SK-N-SH treated with all-trans-retinoic acid at 6 μM for 48 hours (cell line): ENCODE measurements at regions not wholly inside any gene's neighbourhood (a gene's known extent, or its start where the extent isn't known, plus 50 kb on each side); places are given as distances from the start of the nearest gene placed in this dataset.

Source experiments
- ATAC-seq: fragments of 200-7000 bp; cut with Tn5 transposase; 3 replicates; pipeline ENCODE4 v1.9.1; 2020; ENCODE audit warnings: mild to moderate bottlenecking, moderate library complexity
- ARNTL ChIP-seq: fragments of 450-650 bp; formaldehyde crosslinking; IDR thresholded peaks from 2 replicates; pipeline ENCODE4 v1.5.0; 2020; ENCODE audit warnings: low read depth, mild to moderate bottlenecking, moderate library complexity, borderline replicate concordance
- CREB5 ChIP-seq: fragments of 250-450 bp; sonication (Bioruptor Pico); IDR thresholded peaks from 2 replicates; pipeline ENCODE4 v1.5.1; 2020; ENCODE audit warnings: low read depth, mild to moderate bottlenecking, moderate library complexity
- CSDC2 ChIP-seq: fragments of 250-450 bp; sonication (Bioruptor Pico); IDR thresholded peaks from 2 replicates; pipeline ENCODE4 v1.5.0; 2020; ENCODE audit warnings: mild to moderate bottlenecking, moderate library complexity
- CSRNP3 ChIP-seq: fragments of 250-450 bp; sonication (Bioruptor Pico); IDR thresholded peaks from 2 replicates; pipeline ENCODE4 v1.5.1; 2021; ENCODE audit warnings: mild to moderate bottlenecking, moderate library complexity
- ESRRG ChIP-seq: fragments of 250-450 bp; sonication (Bioruptor Pico); IDR thresholded peaks from 2 replicates; pipeline ENCODE4 v1.6.1; 2021; ENCODE audit warnings: mild to moderate bottlenecking
- GLIS3 ChIP-seq: fragments of 250-450 bp; sonication (Bioruptor Pico); IDR thresholded peaks from 2 replicates; pipeline ENCODE4 v1.5.0; 2020; ENCODE audit warnings: mild to moderate bottlenecking, moderate library complexity
- ISL1 ChIP-seq: fragments of 250-450 bp; sonication (Bioruptor Pico); IDR thresholded peaks from 2 replicates; pipeline ENCODE4 v2.1.2; 2022; ENCODE audit warnings: mild to moderate bottlenecking, moderate library complexity
- OSR1 ChIP-seq: fragments of 250-450 bp; sonication (Bioruptor Pico); IDR thresholded peaks from 2 replicates; pipeline ENCODE4 v1.8.0; 2022; ENCODE audit warnings: moderate library complexity, mild to moderate bottlenecking, inconsistent platforms
- PATZ1 ChIP-seq: fragments of 250-450 bp; sonication (Bioruptor Pico); IDR thresholded peaks from 2 replicates; pipeline ENCODE4 v1.8.0; 2020; ENCODE audit warnings: mild to moderate bottlenecking, moderate library complexity, borderline replicate concordance
- POU6F1 ChIP-seq: fragments of 250-450 bp; sonication (Bioruptor Pico); IDR thresholded peaks from 2 replicates; pipeline ENCODE4 v1.8.0; 2021; ENCODE audit warnings: low read depth, mild to moderate bottlenecking, moderate library complexity, borderline replicate concordance
- PPARA ChIP-seq: fragments of 250-450 bp; sonication (Bioruptor Pico); IDR thresholded peaks from 2 replicates; pipeline ENCODE4 v1.5.0; 2020; ENCODE audit warnings: mild to moderate bottlenecking, borderline replicate concordance
- RARB ChIP-seq: fragments of 250-450 bp; sonication (Bioruptor Pico); IDR thresholded peaks from 2 replicates; pipeline ENCODE4 v1.8.0; 2021; ENCODE audit warnings: mild to moderate bottlenecking, moderate library complexity
- SNAI2 ChIP-seq: fragments of 250-450 bp; sonication (Bioruptor Pico); IDR thresholded peaks from 2 replicates; pipeline ENCODE4 v1.5.0; 2020; ENCODE audit warnings: mild to moderate bottlenecking, moderate library complexity
- TCF4 ChIP-seq: fragments of 250-450 bp; sonication (Bioruptor Pico); IDR thresholded peaks from 2 replicates; pipeline ENCODE4 v1.8.0; 2021; ENCODE audit warnings: mild to moderate bottlenecking, moderate library complexity, borderline replicate concordance
- TOX ChIP-seq: fragments of 250-450 bp; sonication (Bioruptor Pico); IDR thresholded peaks from 2 replicates; pipeline ENCODE4 v1.8.0; 2021; ENCODE audit warnings: mild to moderate bottlenecking, moderate library complexity, borderline replicate concordance
- ZC3H10 ChIP-seq: fragments of 250-450 bp; sonication (Bioruptor Pico); IDR thresholded peaks from 2 replicates; pipeline ENCODE4 v1.5.1; 2021; ENCODE audit warnings: mild to moderate bottlenecking, moderate library complexity
- ZFP3 ChIP-seq: fragments of 250-450 bp; sonication (Bioruptor Pico); IDR thresholded peaks from 2 replicates; pipeline ENCODE4 v1.5.0; 2020; ENCODE audit warnings: mild to moderate bottlenecking, moderate library complexity
- ZFP30 ChIP-seq: fragments of 450-650 bp; formaldehyde crosslinking; IDR thresholded peaks from 2 replicates; pipeline ENCODE4 v1.5.0; 2022; ENCODE audit warnings: mild to moderate bottlenecking, moderate library complexity
- ZNF70 ChIP-seq: fragments of 450-650 bp; formaldehyde crosslinking; IDR thresholded peaks from 2 replicates; pipeline ENCODE4 v1.5.0; 2020; ENCODE audit warnings: mild to moderate bottlenecking, moderate library complexity
- ZNF8 ChIP-seq: fragments of 450-650 bp; formaldehyde crosslinking; IDR thresholded peaks from 2 replicates; pipeline ENCODE4 v1.5.0; 2020; ENCODE audit warnings: mild to moderate bottlenecking, moderate library complexity

GRCh38 chr13:81446441-81446840 lies 1105.5 kb upstream of the SPRY2 start (continued):
- no peak for TF ChIP-seq CSRNP3 (CRISPR knock-in tag)
- no peak for TF ChIP-seq PPARA (CRISPR knock-in tag)

- TF ChIP-seq POU6F1 (CRISPR knock-in tag) (no peak), ZNF8 (no peak), ZFP3 (CRISPR knock-in tag) (no peak), TCF4 (CRISPR knock-in tag) (no peak), ZC3H10 (CRISPR knock-in tag) (no peak), ZFP30 (CRISPR knock-in tag) (no peak), GLIS3 (CRISPR knock-in tag) (no peak), ESRRG (CRISPR knock-in tag) (no peak)
- ATAC-seq: no peak
Observed at GRCh38 chr13:81442904-81443303, 1102.0 kb upstream of the SPRY2 start.

GRCh38 chr13:81425286-81425685 lies 1084.4 kb upstream of the SPRY2 start:
- TF ChIP-seq ZNF70 (CRISPR knock-in tag) (no peak), CSRNP3 (CRISPR knock-in tag) (no peak), PPARA (CRISPR knock-in tag) (no peak), TOX (CRISPR knock-in tag) (no peak), ISL1 (CRISPR knock-in tag) (no peak), RARB (CRISPR knock-in tag) (no peak), PATZ1 (no peak), ZC3H10 (CRISPR knock-in tag) (no peak), POU6F1 (CRISPR knock-in tag) (no peak), CREB5 (no peak), SNAI2 (CRISPR knock-in tag) (no peak), ARNTL (CRISPR knock-in tag) (no peak), ZNF8 (no peak), ESRRG (CRISPR knock-in tag) (no peak), GLIS3 (CRISPR knock-in tag) (no peak)
- ATAC-seq: no peak

- no peak for ATAC-seq
- no peak for TF ChIP-seq ZFP30 (CRISPR knock-in tag)
- TF ChIP-seq ISL1 (CRISPR knock-in tag): no peak
- TF ChIP-seq RARB (CRISPR knock-in tag): no peak
- TF ChIP-seq CREB5: no peak
- no peak for TF ChIP-seq PATZ1
- no peak for TF ChIP-seq ZC3H10 (CRISPR knock-in tag)
- no peak for TF ChIP-seq ZNF70 (CRISPR knock-in tag)
- TF ChIP-seq POU6F1 (CRISPR knock-in tag): no peak
- no peak for TF ChIP-seq TCF4 (CRISPR knock-in tag)
- TF ChIP-seq ZNF8: no peak
- TF ChIP-seq TOX (CRISPR knock-in tag): no peak
- no peak for TF ChIP-seq OSR1 (CRISPR knock-in tag)
- TF ChIP-seq CSDC2 (CRISPR knock-in tag): no peak
- no peak for TF ChIP-seq ARNTL (CRISPR knock-in tag)
- TF ChIP-seq SNAI2 (CRISPR knock-in tag): no peak
Observed at GRCh38 chr13:81409284-81409683, 1068.4 kb upstream of the SPRY2 start.
